KMS-11 (cell line): ENCODE measurements at regions not wholly inside any gene's neighbourhood (a gene's known extent, or its start where the extent isn't known, plus 50 kb on each side); places are given as distances from the start of the nearest gene placed in this dataset.

Experiments used
- H2AFZ ChIP-seq: fragments of 200-600 bp; sonication (generic); 2 replicates; pipeline ENCODE4 v1.6.1; 2016; ENCODE audit warnings: antibody characterized with exemption, mixed run types, low read depth
- H3K27ac ChIP-seq: fragments of 200-600 bp; sonication (generic); 2 replicates; pipeline ENCODE4 v1.6.1; 2016; ENCODE audit warnings: mild to moderate bottlenecking, mixed run types
- H3K27me3 ChIP-seq: fragments of 200-600 bp; sonication (generic); 2 replicates; pipeline ENCODE4 v1.6.1; 2017; ENCODE audit warnings: mild to moderate bottlenecking, low read depth, mixed run types, moderate library complexity; ENCODE audit not compliant: insufficient read depth
- H3K36me3 ChIP-seq: fragments of 200-600 bp; sonication (generic); 2 replicates; pipeline ENCODE4 v1.6.1; 2017; ENCODE audit warnings: mild to moderate bottlenecking, mixed run types; ENCODE audit not compliant: insufficient read depth
- H3K4me1 ChIP-seq: fragments of 200-600 bp; sonication (generic); 2 replicates; pipeline ENCODE4 v1.6.1; 2016; ENCODE audit warnings: mild to moderate bottlenecking, low read depth, mixed run types; ENCODE audit not compliant: poor library complexity, severe bottlenecking
- H3K4me2 ChIP-seq: fragments of 200-600 bp; sonication (generic); 2 replicates; pipeline ENCODE4 v1.7.0; 2016; ENCODE audit warnings: mild to moderate bottlenecking, mixed run types
- H3K4me3 ChIP-seq: fragments of 200-600 bp; sonication (generic); IDR thresholded peaks from 2 replicates; pipeline ENCODE4 v1.6.1; 2017; ENCODE audit warnings: low read depth, low read length, mixed read lengths; ENCODE audit not compliant: insufficient read depth
- H3K79me2 ChIP-seq: fragments of 200-600 bp; sonication (generic); 2 replicates; pipeline ENCODE4 v1.6.1; 2016; ENCODE audit warnings: low read depth, mixed run types; ENCODE audit not compliant: insufficient read depth
- H3K9ac ChIP-seq: fragments of 200-600 bp; sonication (generic); 2 replicates; pipeline ENCODE4 v1.6.1; 2016; ENCODE audit warnings: mild to moderate bottlenecking, mixed run types
- H4K20me1 ChIP-seq: fragments of 200-600 bp; sonication (generic); 2 replicates; pipeline ENCODE4 v1.6.1; 2016; ENCODE audit warnings: mild to moderate bottlenecking, mixed run types; ENCODE audit not compliant: insufficient read depth
- CTCF ChIP-seq: fragments of 200-600 bp; sonication (generic); conservative IDR thresholded peaks from 2 replicates; pipeline ENCODE4 v1.6.1; 2017; ENCODE audit warnings: low read depth, mild to moderate bottlenecking, antibody characterized with exemption, low read length, moderate library complexity, mixed read lengths

GRCh38 chr5:74497706-74498105 is 142.8 kb downstream of the ENC1 start:
- H3K27ac ChIP-seq, result no peak overlapping the region
- H3K9ac ChIP-seq, result no peak overlapping the region
- TF ChIP-seq CTCF, result no peak
- H3K79me2 ChIP-seq, result no peaks in the 10 kb centered on the region
- H3K4me3 ChIP-seq, result no peak overlapping the region
- no peaks in the 10 kb centered on the region for H3K36me3 ChIP-seq
- no peaks in the 10 kb centered on the region for H3K4me1 ChIP-seq
- H2AFZ ChIP-seq, result no peak overlapping the region
- no peak overlapping the region for H3K4me2 ChIP-seq
- H3K27me3 ChIP-seq, result no peaks in the 10 kb centered on the region
- no peaks in the 10 kb centered on the region for H4K20me1 ChIP-seq

GRCh38 chr5:74493411-74493810 is 147.1 kb downstream of the ENC1 start:
- H4K20me1 ChIP-seq, result no peaks in the 10 kb centered on the region
- H3K9ac ChIP-seq, result no peak overlapping the region
- no peaks in the 10 kb centered on the region for H3K79me2 ChIP-seq
- H3K4me2 ChIP-seq, result no peak overlapping the region
- H3K4me3 ChIP-seq, result no peak overlapping the region
- H3K27ac ChIP-seq, result no peak overlapping the region
- H3K4me1 ChIP-seq, result peaks cover 16% of the 10 kb centered on the region
- no peaks in the 10 kb centered on the region for H3K27me3 ChIP-seq
- H2AFZ ChIP-seq, result no peak overlapping the region
- no peak for TF ChIP-seq CTCF
- no peaks in the 10 kb centered on the region for H3K36me3 ChIP-seq

- Histone ChIP-seq H3K4me3 (no peak overlapping the region), H3K27me3 (no peaks in the 10 kb centered on the region), H3K36me3 (no peaks in the 10 kb centered on the region), H3K4me2 (no peak overlapping the region), H2AFZ (no peak overlapping the region), H4K20me1 (no peaks in the 10 kb centered on the region), H3K9ac (no peak overlapping the region), H3K4me1 (peaks cover 16% of the 10 kb centered on the region), H3K79me2 (no peaks in the 10 kb centered on the region), H3K27ac (no peak overlapping the region)
- no peak for TF ChIP-seq CTCF
Measured at GRCh38 chr5:74492230-74492629, 148.3 kb downstream of the ENC1 start.

GRCh38 chr5:74491586-74491985 is 148.9 kb downstream of the ENC1 start:
- no peaks in the 10 kb centered on the region for H4K20me1 ChIP-seq
- no peaks in the 10 kb centered on the region for H3K79me2 ChIP-seq
- no peaks in the 10 kb centered on the region for H3K27me3 ChIP-seq
- H3K4me2 ChIP-seq, result no peak overlapping the region
- H3K9ac ChIP-seq, result no peak overlapping the region
- H3K4me3 ChIP-seq, result no peak overlapping the region
- H3K27ac ChIP-seq, result no peak overlapping the region
- peaks cover 16% of the 10 kb centered on the region for H3K4me1 ChIP-seq
- no peaks in the 10 kb centered on the region for H3K36me3 ChIP-seq
- no peak overlapping the region for H2AFZ ChIP-seq
- no peak for TF ChIP-seq CTCF
